IMR-90 (cell line): ENCODE measurements at regions not wholly inside any gene's neighbourhood (a gene's known extent, or its start where the extent isn't known, plus 50 kb on each side); places are given as distances from the start of the nearest gene placed in this dataset.

Source experiments
- ATAC-seq: fragments of 200-7000 bp; cut with Tn5 transposase; 2 replicates; pipeline ENCODE4 v1.9.1; 2020; ENCODE audit warnings: low read depth, mild to moderate bottlenecking, moderate library complexity
- BruUV-seq: library from RNA; stranded (reverse); fragments of 400-500 nt; replicated peaks from 2 replicates; lab custom pipeline; 2021; lab: Mats Ljungman, UMichigan
- CTCF ChIA-PET: fragments of 300-600 bp; formaldehyde crosslinking; extraction: SDS; loops from one replicate; lab custom pipeline; 2021; ENCODE audit warnings: antibody characterized with exemption; lab: Yijun Ruan, JAX
- POLR2A ChIA-PET: fragments of 300-600 bp; sonication (Branson Sonifier 250); formaldehyde crosslinking; loops from one replicate; lab custom pipeline; 2022; ENCODE audit warnings: antibody characterized with exemption; ENCODE audit not compliant: unreplicated experiment; lab: Charles Lee
- DNase-seq: peaks from one replicate; pipeline ENCODE4 v3.0.0; 2013
- H2AFZ ChIP-seq: replicated peaks from 2 replicates; pipeline ENCODE3; 2013; ENCODE audit warnings: low read length, mild to moderate bottlenecking; ENCODE audit not compliant: poor library complexity
- H2AK5ac ChIP-seq: 2 replicates; pipeline ENCODE4 v1.6.1; 2013; ENCODE audit warnings: low read depth, low read length, inconsistent platforms
- H2AK9ac ChIP-seq: replicated peaks from 2 replicates; pipeline ENCODE3; 2013; ENCODE audit warnings: mild to moderate bottlenecking, low read depth, low read length, moderate library complexity; ENCODE audit not compliant: poor library complexity
- H2BK120ac ChIP-seq: 2 replicates; pipeline ENCODE4 v1.6.1; 2013; ENCODE audit warnings: low read depth, low read length, inconsistent platforms
- H2BK15ac ChIP-seq: 3 replicates; pipeline ENCODE4 v1.6.1; 2013; ENCODE audit warnings: low read depth, low read length, inconsistent platforms
- H2BK20ac ChIP-seq: 2 replicates; pipeline ENCODE4 v1.6.1; 2013; ENCODE audit warnings: low read depth, mild to moderate bottlenecking, inconsistent platforms, low read length, moderate library complexity
- H2BK5ac ChIP-seq: 2 replicates; pipeline ENCODE4 v1.6.1; 2013; ENCODE audit warnings: mild to moderate bottlenecking, low read depth, low read length, inconsistent platforms; ENCODE audit not compliant: poor library complexity, severe bottlenecking
- H3K14ac ChIP-seq: replicated peaks from 2 replicates; pipeline ENCODE4 v1.6.1; 2013; ENCODE audit warnings: low read depth, low read length, inconsistent platforms
- H3K18ac ChIP-seq: 2 replicates; pipeline ENCODE4 v1.6.1; 2013; ENCODE audit warnings: low read depth, low read length, control low read depth
- H3K23ac ChIP-seq: 2 replicates; pipeline ENCODE4 v1.6.1; 2013; ENCODE audit warnings: low read depth, low read length, inconsistent platforms
- H3K27ac ChIP-seq: 2 replicates; pipeline ENCODE4 v1.5.1; 2013; ENCODE audit warnings: mild to moderate bottlenecking, control low read depth, low read length; ENCODE audit not compliant: insufficient read depth
- H3K27me3 ChIP-seq: 2 replicates; pipeline ENCODE4 v1.6.1; 2013; ENCODE audit warnings: low read length; ENCODE audit not compliant: control insufficient read depth, insufficient read depth
- H3K36me3 ChIP-seq: 2 replicates; pipeline ENCODE4 v1.6.1; 2013; ENCODE audit warnings: low read length, mixed read lengths; ENCODE audit not compliant: control insufficient read depth, insufficient read depth
- H3K4ac ChIP-seq: 2 replicates; pipeline ENCODE4 v1.6.1; 2013; ENCODE audit warnings: low read depth, low read length, inconsistent platforms
- H3K4me1 ChIP-seq: 2 replicates; pipeline ENCODE4 v1.6.1; 2013; ENCODE audit warnings: low read length, mixed read lengths; ENCODE audit not compliant: control insufficient read depth, insufficient read depth
- H3K4me2 ChIP-seq: 2 replicates; pipeline ENCODE4 v1.6.1; 2013; ENCODE audit warnings: low read depth, mild to moderate bottlenecking, control low read depth, low read length, moderate library complexity
- H3K4me3 ChIP-seq: 2 replicates; pipeline ENCODE4 v1.5.1; 2013; ENCODE audit warnings: low read depth, mild to moderate bottlenecking, control low read depth, low read length, moderate library complexity; ENCODE audit not compliant: insufficient read depth
- H3K56ac ChIP-seq: 2 replicates; pipeline ENCODE4 v1.6.1; 2013; ENCODE audit warnings: low read length, inconsistent platforms; ENCODE audit not compliant: insufficient read depth; ENCODE audit errors: extremely low read depth
- H3K79me1 ChIP-seq, 2 experiments: 2 replicates each; pipeline ENCODE4 v1.6.1; 2013; ENCODE audit warnings: low read length in 2 of 2, inconsistent platforms in 1 of 2, low read depth in 1 of 2
- H3K9ac ChIP-seq: 2 replicates; pipeline ENCODE4 v1.6.1; 2013; ENCODE audit warnings: low read depth, low read length, control low read depth
- H3K9me1 ChIP-seq: 2 replicates; pipeline ENCODE4 v1.6.1; 2013; ENCODE audit warnings: low read length, inconsistent platforms; ENCODE audit not compliant: insufficient read depth
- H3K9me3 ChIP-seq: 2 replicates; pipeline ENCODE4 v1.6.1; 2013; ENCODE audit warnings: low read length; ENCODE audit not compliant: control insufficient read depth, insufficient read depth
- H4K20me1 ChIP-seq: 2 replicates; pipeline ENCODE4 v1.6.1; 2013; ENCODE audit warnings: low read length, inconsistent platforms; ENCODE audit not compliant: insufficient read depth
- H4K5ac ChIP-seq: 2 replicates; pipeline ENCODE4 v1.6.1; 2013; ENCODE audit warnings: mild to moderate bottlenecking, low read depth, low read length, control low read depth
- H4K8ac ChIP-seq, 2 experiments: 2 replicates each; pipeline ENCODE4 v1.6.1; 2013; ENCODE audit warnings: low read depth in 2 of 2, low read length in 2 of 2, control low read depth in 1 of 2, inconsistent platforms in 1 of 2
- H4K91ac ChIP-seq: 2 replicates; pipeline ENCODE4 v1.6.1; 2013; ENCODE audit warnings: low read depth, low read length, inconsistent platforms; ENCODE audit not compliant: insufficient read depth
- MAZ ChIP-seq: IDR thresholded peaks from 2 replicates; pipeline ENCODE4 v1.6.1; 2012; ENCODE audit warnings: low read depth, mild to moderate bottlenecking, low read length, improper control_type of control experiment, moderate library complexity, borderline replicate concordance
- RCOR1 ChIP-seq: IDR thresholded peaks from 2 replicates; pipeline ENCODE4 v1.6.1; 2012; ENCODE audit warnings: mild to moderate bottlenecking, low read length, improper control_type of control experiment; ENCODE audit not compliant: insufficient replicate concordance
- WGBS, 2 experiments: methylation state at CpG; one replicate each; pipeline versions ENCODE4 v1.1.5 to v1.1.7; 2013; ENCODE audit warnings: missing lambda C conversion rate in 2 of 2; ENCODE audit not compliant: insufficient read length in 1 of 2; ENCODE audit errors: extremely low coverage in 2 of 2; 5-methylcytosine and 5-hydroxymethylcytosine counted together
- dilution Hi-C: fragments of 300-500 bp; cut with HindIII; formaldehyde crosslinking; loops from one replicate; pipeline ENCODE4 v1.14.3; 2018; ENCODE audit warnings: low sequenced_read_pairs; ENCODE audit not compliant: unreplicated experiment
- in situ Hi-C: fragments of 300-500 bp; cut with MboI; formaldehyde crosslinking; loops from 3 replicates; pipeline ENCODE4 v1.14.3; 2019; ENCODE audit warnings: low sequenced_read_pairs, inconsistent platforms, mixed read lengths
- intact Hi-C: fragments of 100-400 bp; cut with micrococcal nuclease; formaldehyde crosslinking; loops from 2 replicates; pipeline ENCODE4 v1.10.0; 2022

- H3K9ac ChIP-seq, result no peak overlapping the region
- no peak overlapping the region for H2BK20ac ChIP-seq
- CTCF ChIA-PET, result interaction anchor here (0.6 kb wide), 1 partner anchor 1885 kb away, joined by 5 read pairs; no protein-coding TSS in a partner anchor
- H2AK9ac ChIP-seq, result no peak overlapping the region
- H4K20me1 ChIP-seq, result no peaks in the 10 kb centered on the region
- no peak overlapping the region for H2BK5ac ChIP-seq
- H4K5ac ChIP-seq, result no peak overlapping the region
- H2BK15ac ChIP-seq, result no peak overlapping the region
- H3K79me1 ChIP-seq, result no peaks in the 10 kb centered on the region
- DNase-seq (no peak), ATAC-seq (no peak)
- 88% methylated on average over 1 of the region's 4 CpGs; no CpG with 5 or more reads in 1 of the 2 experiments for WGBS, 2 experiments
- H3K9me1 ChIP-seq, result no peaks in the 10 kb centered on the region
- no peak overlapping the region for H2AFZ ChIP-seq
- no peak overlapping the region for H3K4me2 ChIP-seq
- no peaks in the 10 kb centered on the region for H3K9me3 ChIP-seq
- H4K91ac ChIP-seq, result no peak overlapping the region
- no peak overlapping the region for H3K18ac ChIP-seq
- dilution Hi-C loops, result no loop called here
- H3K56ac ChIP-seq, result no peak overlapping the region
- TF ChIP-seq RCOR1, result no peak
- no peak for TF ChIP-seq MAZ
- no peaks in the 10 kb centered on the region for H3K4me1 ChIP-seq
- H3K4me3 ChIP-seq, result no peak overlapping the region
- no peak overlapping the region for H4K8ac ChIP-seq
- no TSS peak for BruUV-seq
- H3K23ac ChIP-seq, result no peak overlapping the region
- POLR2A ChIA-PET, result no interaction called here
- H2BK120ac ChIP-seq, result no peak overlapping the region
- H3K36me3 ChIP-seq, result no peaks in the 10 kb centered on the region
- H3K27ac ChIP-seq, result no peak overlapping the region
- no peaks in the 10 kb centered on the region for H3K27me3 ChIP-seq
- no peak overlapping the region for H3K14ac ChIP-seq
- no peak overlapping the region for H2AK5ac ChIP-seq
- intact Hi-C loops, result no loop called here
- H3K4ac ChIP-seq, result no peak overlapping the region
- in situ Hi-C loops, result no loop called here
These were observed 262.6 kb upstream of the NEBL start for GRCh38 chr10:21159669-21160068.
